HepG2 (cell line): ENCODE measurements at regions not wholly inside any gene's neighbourhood (a gene's known extent, or its start where the extent isn't known, plus 50 kb on each side); places are given as distances from the start of the nearest gene placed in this dataset.
"Not testable (repeated sequence)": the region's sequence is repeated elsewhere in the genome, so short reads cannot be mapped to it uniquely, and the experiment has no call there.

Experiments
- ATAC-seq: fragments of 200-7000 bp; cut with Tn5 transposase; 3 replicates; pipeline ENCODE4 v1.9.1; 2020; ENCODE audit warnings: mild to moderate bottlenecking, moderate library complexity
- BruUV-seq: library from RNA; stranded (reverse); fragments of 400-500 nt; replicated peaks from 2 replicates; lab custom pipeline; 2021; lab: Mats Ljungman, UMichigan
- CTCF ChIA-PET: fragments of 300-600 bp; formaldehyde crosslinking; extraction: SDS; loops from one replicate; lab custom pipeline; 2021; ENCODE audit warnings: low total read pairs, inconsistent platforms, low intra/inter-chr PET ratio; lab: Yijun Ruan, JAX
- POLR2A ChIA-PET: fragments of 350-600 bp; sonication (Branson Sonifier 250); formaldehyde crosslinking; loops from one replicate; lab custom pipeline; 2020; ENCODE audit warnings: antibody characterized with exemption, inconsistent platforms; lab: Yijun Ruan, JAX
- DNase-seq: peaks from one replicate; pipeline ENCODE4 v3.0.0-alpha.2; 2015; ENCODE audit warnings: low spot score
- FAIRE-seq: peaks from 3 replicates; lab custom pipeline; 2011; peaks lifted over from hg19 to GRCh38; lab: Jason Lieb, UNC
- H2AFZ ChIP-seq: one replicate; pipeline ENCODE4 v1.6.1; 2011; ENCODE audit warnings: low read length, inconsistent platforms
- H3K27ac ChIP-seq: fragments of 300-600 bp; 3 replicates; pipeline ENCODE4 v1.8.0; 2011; ENCODE audit warnings: mixed run types, mild to moderate bottlenecking, mixed read lengths, low read length, inconsistent platforms; ENCODE audit not compliant: insufficient read depth; ENCODE audit errors: extremely low read length
- H3K27me3 ChIP-seq, 2 experiments: fragments of 200-600 bp in 1 of 2; 2 replicates in 1 of 2; 3 replicates in 1 of 2; pipeline versions ENCODE4 v1.6.0 to v1.8.0; 2011; ENCODE audit warnings: low read length in 2 of 2, mild to moderate bottlenecking in 2 of 2, moderate library complexity in 2 of 2, inconsistent platforms in 1 of 2; ENCODE audit not compliant: insufficient read depth in 2 of 2, control insufficient read depth in 1 of 2
- H3K36me3 ChIP-seq, 2 experiments: fragments of 200-600 bp in 1 of 2; replicated peaks in 1 of 2; 2 replicates in 1 of 2; 3 replicates in 1 of 2; pipeline versions ENCODE4 v1.5.1 to v1.8.0; 2011; ENCODE audit warnings: low read length in 2 of 2, inconsistent platforms in 1 of 2; ENCODE audit not compliant: insufficient read depth in 2 of 2, control insufficient read depth in 1 of 2
- H3K4me1 ChIP-seq: 2 replicates; pipeline ENCODE4 v1.5.1; 2012; ENCODE audit warnings: low read length, inconsistent platforms; ENCODE audit not compliant: insufficient read depth
- H3K4me2 ChIP-seq: 2 replicates; pipeline ENCODE4 v1.6.0; 2011; ENCODE audit warnings: low read depth, low read length, inconsistent platforms
- H3K4me3 ChIP-seq, 3 experiments: fragments of 200-600 bp in 1 of 3; sonication (generic), shearing (Covaris generic) in 1 of 3; replicated peaks in 1 of 3; 2 replicates each; pipeline ENCODE4 v1.5.1; 2011 to 2016; ENCODE audit warnings: low read length in 3 of 3, inconsistent platforms in 2 of 3, low read depth in 2 of 3, mild to moderate bottlenecking in 2 of 3, control low read depth in 1 of 3, mixed read lengths in 1 of 3; ENCODE audit not compliant: insufficient read depth in 1 of 3
- H3K79me2 ChIP-seq: one replicate; pipeline ENCODE4 v1.6.1; 2011; ENCODE audit warnings: low read length, inconsistent platforms; ENCODE audit not compliant: insufficient read depth
- H3K9ac ChIP-seq: 2 replicates; pipeline ENCODE4 v1.6.0; 2011; ENCODE audit warnings: mild to moderate bottlenecking, low read depth, low read length, inconsistent platforms; ENCODE audit not compliant: insufficient read depth
- H3K9me3 ChIP-seq: 2 replicates; pipeline ENCODE4 v1.5.1; 2012; ENCODE audit warnings: mild to moderate bottlenecking, low read length
- H4K20me1 ChIP-seq: 2 replicates; pipeline ENCODE4 v1.6.0; 2011; ENCODE audit warnings: inconsistent platforms, mild to moderate bottlenecking, low read length, moderate library complexity; ENCODE audit not compliant: insufficient read depth
- ERF ChIP-seq: IDR thresholded peaks from 2 replicates; pipeline ENCODE4 v1.6.1; 2018; ENCODE audit warnings: missing biosample characterization, missing genetic modification reagents
- GATA4 ChIP-seq: sonication (generic); IDR thresholded peaks from 2 replicates; pipeline ENCODE4 v1.6.1; 2016; ENCODE audit warnings: antibody characterized with exemption, low read depth, borderline replicate concordance
- NR1H2 ChIP-seq: sonication (generic); formaldehyde crosslinking; IDR thresholded peaks from 2 replicates; pipeline ENCODE4 v1.8.1; 2022; ENCODE audit warnings: low read depth, missing genetic modification reagents, borderline replicate concordance
- PTBP1 ChIP-seq: fragments of 200-400 bp; formaldehyde crosslinking; IDR thresholded peaks from 2 replicates; pipeline ENCODE4 v1.6.1; 2018; ENCODE audit warnings: low read length, low read depth; ENCODE audit not compliant: poor library complexity, severe bottlenecking
- RAD21 ChIP-seq: fragments of 450-650 bp; formaldehyde crosslinking; IDR thresholded peaks from 2 replicates; pipeline ENCODE4 v1.5.0; 2020; ENCODE audit warnings: mild to moderate bottlenecking
- RCOR2 ChIP-seq: IDR thresholded peaks from 2 replicates; pipeline ENCODE4 v1.6.1; 2016; ENCODE audit warnings: missing biosample characterization, missing genetic modification reagents
- WGBS: methylation state at CpG from one replicate; pipeline ENCODE4 v1.1.6; 2017; ENCODE audit warnings: low lambda C conversion rate; 5-methylcytosine and 5-hydroxymethylcytosine counted together
- in situ Hi-C: cut with HindIII; loops from 2 replicates; pipeline ENCODE4 v1.10.0; 2017; ENCODE audit warnings: low pct_unique_long_range_greater_than_20kb; ENCODE audit not compliant: extremely low pct_ligation_motif_present
- intact Hi-C: fragments of 100-400 bp; cut with micrococcal nuclease; formaldehyde crosslinking; loops from one replicate; pipeline ENCODE4 v1.10.0; 2022; ENCODE audit not compliant: unreplicated experiment
- TF ChIP-seq, protein P1 (sequence below): sonication (generic); formaldehyde crosslinking; IDR thresholded peaks from 2 replicates; pipeline ENCODE4 v1.4.0; 2020; ENCODE audit warnings: missing genetic modification reagents, borderline replicate concordance
- TF ChIP-seq, protein P2 (sequence below): sonication (generic); formaldehyde crosslinking; IDR thresholded peaks from 2 replicates; pipeline ENCODE4 v1.4.0; 2020; ENCODE audit warnings: missing genetic modification reagents
- TF ChIP-seq, protein P3 (sequence below): sonication (generic); formaldehyde crosslinking; IDR thresholded peaks from 2 replicates; pipeline ENCODE4 v1.4.0; 2020; ENCODE audit warnings: mild to moderate bottlenecking, missing genetic modification reagents
- TF ChIP-seq, protein P4 (sequence below): IDR thresholded peaks from 2 replicates; pipeline ENCODE4 v1.6.1; 2016; ENCODE audit warnings: missing genetic modification reagents, missing compliant biosample characterization

DNA sequence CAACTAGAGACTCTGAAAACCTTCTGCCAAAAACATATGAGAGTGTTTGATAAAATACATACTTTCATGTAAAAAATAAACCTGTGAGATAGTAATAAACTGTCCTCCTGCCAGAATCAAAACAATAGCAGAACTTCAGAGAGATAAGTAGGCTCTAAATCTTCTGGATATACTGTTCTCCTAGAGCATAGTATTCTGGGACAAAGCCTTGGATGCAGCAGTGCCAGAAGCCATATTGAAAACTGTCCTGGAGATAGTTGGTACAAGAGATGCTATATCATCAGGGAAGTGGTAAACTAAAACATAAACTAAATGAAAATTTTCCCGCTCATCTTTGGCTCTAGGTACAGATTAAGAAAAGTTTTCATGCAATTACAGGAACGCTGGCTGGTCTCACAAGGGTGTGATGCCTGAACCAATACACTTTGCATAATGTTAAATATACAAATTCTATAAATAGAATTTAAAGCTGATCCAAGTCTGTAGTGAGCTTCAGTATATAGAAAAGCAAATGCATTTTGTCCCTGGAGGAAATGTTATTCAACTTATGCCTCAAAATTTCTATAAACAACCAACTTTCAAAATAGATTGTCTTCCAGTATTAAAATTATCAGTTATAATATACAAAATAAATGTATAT lies 355.6 kb downstream of the ADAMTS20 start (continued):
- TF ChIP-seq ERF (no peak), NR1H2 (CRISPR knock-in tag) (no peak), GATA4 (no peak), RAD21 (CRISPR knock-in tag) (no peak), PTBP1 (no peak), RCOR2 (CRISPR knock-in tag) (no peak)
- TF ChIP-seq, protein P1, sequence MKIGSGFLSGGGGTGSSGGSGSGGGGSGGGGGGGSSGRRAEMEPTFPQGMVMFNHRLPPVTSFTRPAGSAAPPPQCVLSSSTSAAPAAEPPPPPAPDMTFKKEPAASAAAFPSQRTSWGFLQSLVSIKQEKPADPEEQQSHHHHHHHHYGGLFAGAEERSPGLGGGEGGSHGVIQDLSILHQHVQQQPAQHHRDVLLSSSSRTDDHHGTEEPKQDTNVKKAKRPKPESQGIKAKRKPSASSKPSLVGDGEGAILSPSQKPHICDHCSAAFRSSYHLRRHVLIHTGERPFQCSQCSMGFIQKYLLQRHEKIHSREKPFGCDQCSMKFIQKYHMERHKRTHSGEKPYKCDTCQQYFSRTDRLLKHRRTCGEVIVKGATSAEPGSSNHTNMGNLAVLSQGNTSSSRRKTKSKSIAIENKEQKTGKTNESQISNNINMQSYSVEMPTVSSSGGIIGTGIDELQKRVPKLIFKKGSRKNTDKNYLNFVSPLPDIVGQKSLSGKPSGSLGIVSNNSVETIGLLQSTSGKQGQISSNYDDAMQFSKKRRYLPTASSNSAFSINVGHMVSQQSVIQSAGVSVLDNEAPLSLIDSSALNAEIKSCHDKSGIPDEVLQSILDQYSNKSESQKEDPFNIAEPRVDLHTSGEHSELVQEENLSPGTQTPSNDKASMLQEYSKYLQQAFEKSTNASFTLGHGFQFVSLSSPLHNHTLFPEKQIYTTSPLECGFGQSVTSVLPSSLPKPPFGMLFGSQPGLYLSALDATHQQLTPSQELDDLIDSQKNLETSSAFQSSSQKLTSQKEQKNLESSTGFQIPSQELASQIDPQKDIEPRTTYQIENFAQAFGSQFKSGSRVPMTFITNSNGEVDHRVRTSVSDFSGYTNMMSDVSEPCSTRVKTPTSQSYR (CRISPR knock-in tag), result no peak
- TF ChIP-seq, protein P2, sequence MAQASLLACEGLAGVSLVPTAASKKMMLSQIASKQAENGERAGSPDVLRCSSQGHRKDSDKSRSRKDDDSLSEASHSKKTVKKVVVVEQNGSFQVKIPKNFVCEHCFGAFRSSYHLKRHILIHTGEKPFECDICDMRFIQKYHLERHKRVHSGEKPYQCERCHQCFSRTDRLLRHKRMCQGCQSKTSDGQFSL, result no peak
- TF ChIP-seq, protein P3, sequence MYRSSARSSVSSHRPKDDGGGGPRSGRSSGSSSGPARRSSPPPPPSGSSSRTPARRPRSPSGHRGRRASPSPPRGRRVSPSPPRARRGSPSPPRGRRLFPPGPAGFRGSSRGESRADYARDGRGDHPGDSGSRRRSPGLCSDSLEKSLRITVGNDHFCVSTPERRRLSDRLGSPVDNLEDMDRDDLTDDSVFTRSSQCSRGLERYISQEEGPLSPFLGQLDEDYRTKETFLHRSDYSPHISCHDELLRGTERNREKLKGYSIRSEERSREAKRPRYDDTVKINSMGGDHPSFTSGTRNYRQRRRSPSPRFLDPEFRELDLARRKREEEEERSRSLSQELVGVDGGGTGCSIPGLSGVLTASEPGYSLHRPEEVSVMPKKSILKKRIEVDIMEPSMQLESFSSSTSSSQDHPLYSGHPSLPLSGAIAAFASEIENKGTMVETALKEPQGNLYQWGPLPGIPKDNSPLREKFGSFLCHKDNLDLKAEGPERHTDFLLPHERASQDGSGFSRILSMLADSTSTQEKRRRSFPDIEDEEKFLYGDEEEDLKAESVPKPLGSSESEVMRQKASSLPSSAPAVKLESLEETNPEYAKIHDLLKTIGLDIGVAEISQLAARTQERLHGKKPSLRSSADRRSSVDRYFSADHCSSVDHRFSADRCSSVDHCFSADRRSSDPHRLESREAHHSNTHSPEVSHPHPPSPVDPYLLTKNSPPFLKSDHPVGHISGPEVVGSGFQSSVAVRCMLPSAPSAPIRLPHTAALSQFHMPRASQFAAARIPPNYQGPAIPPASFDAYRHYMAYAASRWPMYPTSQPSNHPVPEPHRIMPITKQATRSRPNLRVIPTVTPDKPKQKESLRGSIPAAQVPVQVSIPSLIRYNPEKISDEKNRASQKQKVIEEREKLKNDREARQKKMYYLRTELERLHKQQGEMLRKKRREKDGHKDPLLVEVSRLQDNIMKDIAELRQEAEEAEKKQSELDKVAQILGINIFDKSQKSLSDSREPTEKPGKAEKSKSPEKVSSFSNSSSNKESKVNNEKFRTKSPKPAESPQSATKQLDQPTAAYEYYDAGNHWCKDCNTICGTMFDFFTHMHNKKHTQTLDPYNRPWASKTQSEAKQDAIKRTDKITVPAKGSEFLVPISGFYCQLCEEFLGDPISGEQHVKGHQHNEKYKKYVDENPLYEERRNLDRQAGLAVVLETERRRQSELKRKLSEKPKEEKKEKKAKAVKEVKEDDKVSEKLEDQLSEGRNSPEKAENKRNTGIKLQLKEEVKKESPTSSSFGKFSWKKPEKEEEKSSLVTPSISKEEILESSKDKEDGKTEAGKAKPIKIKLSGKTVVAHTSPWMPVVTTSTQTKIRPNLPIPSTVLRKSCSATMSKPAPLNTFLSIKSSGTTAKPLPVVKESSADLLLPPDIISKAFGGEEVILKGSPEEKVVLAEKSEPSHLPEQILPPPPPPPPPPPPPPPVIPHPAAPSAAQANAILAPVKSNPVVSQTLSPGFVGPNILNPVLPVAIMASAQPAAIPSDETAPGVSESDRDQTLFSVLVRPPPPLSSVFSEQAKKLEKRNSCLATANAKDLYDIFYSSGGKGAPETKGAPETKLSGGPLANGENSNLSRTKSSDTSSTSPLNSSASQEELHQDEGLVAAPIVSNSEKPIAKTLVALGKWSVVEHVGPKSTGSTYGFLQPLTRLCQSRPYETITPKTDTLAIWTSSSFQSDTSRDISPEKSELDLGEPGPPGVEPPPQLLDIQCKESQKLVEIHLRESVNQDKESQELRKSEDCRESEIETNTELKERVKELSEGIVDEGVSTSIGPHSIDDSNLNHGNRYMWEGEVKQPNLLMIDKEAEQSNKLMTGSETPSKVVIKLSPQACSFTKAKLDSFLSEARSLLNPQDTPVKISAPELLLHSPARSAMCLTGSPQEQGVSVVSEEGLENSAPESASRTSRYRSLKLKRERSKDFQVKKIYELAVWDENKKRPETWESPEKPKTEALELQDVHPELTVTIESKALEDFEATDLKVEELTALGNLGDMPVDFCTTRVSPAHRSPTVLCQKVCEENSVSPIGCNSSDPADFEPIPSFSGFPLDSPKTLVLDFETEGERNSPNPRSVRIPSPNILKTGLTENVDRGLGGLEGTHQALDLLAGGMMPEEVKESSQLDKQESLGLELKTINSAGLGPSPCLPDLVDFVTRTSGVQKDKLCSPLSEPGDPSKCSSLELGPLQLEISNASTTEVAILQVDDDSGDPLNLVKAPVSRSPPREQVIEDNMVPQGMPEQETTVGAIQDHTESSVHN (CRISPR knock-in tag), result no peak
- TF ChIP-seq, protein P4, sequence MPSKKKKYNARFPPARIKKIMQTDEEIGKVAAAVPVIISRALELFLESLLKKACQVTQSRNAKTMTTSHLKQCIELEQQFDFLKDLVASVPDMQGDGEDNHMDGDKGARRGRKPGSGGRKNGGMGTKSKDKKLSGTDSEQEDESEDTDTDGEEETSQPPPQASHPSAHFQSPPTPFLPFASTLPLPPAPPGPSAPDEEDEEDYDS, result no peak

DNA sequence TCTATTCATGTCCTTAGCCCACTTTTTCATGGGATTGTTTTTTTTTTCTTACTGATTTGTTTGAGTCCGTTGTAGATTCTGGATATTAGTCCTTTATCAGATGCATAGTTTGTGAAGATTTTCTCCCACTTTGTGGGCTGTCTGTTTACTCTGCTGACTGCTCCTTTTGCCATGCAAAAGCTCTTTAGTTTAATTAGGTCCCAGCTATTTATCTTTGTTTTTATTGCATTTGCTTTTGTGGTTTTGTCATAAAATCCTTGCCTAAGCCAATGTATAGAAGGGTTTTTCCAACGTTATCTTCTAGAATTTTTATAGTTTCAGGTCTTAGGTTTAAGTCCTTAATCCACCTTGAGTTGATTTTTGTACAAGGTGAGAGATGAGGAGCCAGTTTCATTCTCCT lies 358.9 kb downstream of the ADAMTS20 start:
- intact Hi-C loops, H4K20me1 ChIP-seq, H3K79me2 ChIP-seq, H3K27ac ChIP-seq, H3K4me1 ChIP-seq, DNase-seq, H3K36me3 ChIP-seq, in situ Hi-C loops, H3K4me2 ChIP-seq, FAIRE-seq, BruUV-seq, CTCF ChIA-PET, POLR2A ChIA-PET, H3K4me3 ChIP-seq, H3K27me3 ChIP-seq, H2AFZ ChIP-seq, H3K9ac ChIP-seq, ATAC-seq: not testable (repeated sequence)
- peaks cover 14% of the 10 kb centered on the region; the same call in 1 of the 2 replicates for H3K9me3 ChIP-seq
- 0% methylated on average over 2 of the region's 2 CpGs for WGBS
